ENCODE measurements at regions not wholly inside any gene's neighbourhood (a gene's known extent, or its start where the extent isn't known, plus 50 kb on each side); places are given as distances from the start of the nearest gene placed in this dataset.

GRCh38 chr6:51184046-51184445, 365.4 kb downstream of the TFAP2B start:
- Mint-ChIP-seq H3K4me1 (no peaks in the 10 kb centered on the region), H3K4me3 (no peak overlapping the region), H3K36me3 (ENCODE audit: low read depth) (no peaks in the 10 kb centered on the region; the same call in 2 of the 3 replicates), H3K27me3 (ENCODE audit: insufficient read depth, low read depth, poor library complexity) (peaks cover 1% of the 10 kb centered on the region), H3K9me3 (no peaks in the 10 kb centered on the region; the same call in 2 of the 3 replicates), H3K27ac (no peak overlapping the region)
- Histone ChIP-seq H3K27ac (ENCODE audit: low read depth) (no peak overlapping the region), H3K4me2 (no peak overlapping the region), H3K36me3 (ENCODE audit: insufficient read depth) (no peaks in the 10 kb centered on the region), H3F3A (replicated peaks; ENCODE audit: low read depth) (no peaks in the 10 kb centered on the region), H3K9me2 (ENCODE audit: insufficient read depth) (no peaks in the 10 kb centered on the region), H3K4me3 (no peak overlapping the region), H3K27me3 (ENCODE audit: insufficient read depth) (no peaks in the 10 kb centered on the region), H3K4me1 (ENCODE audit: insufficient read depth) (no peaks in the 10 kb centered on the region), H3K79me2 (replicated peaks; ENCODE audit: insufficient read depth) (no peaks in the 10 kb centered on the region), H4K20me1 (replicated peaks; ENCODE audit: insufficient read depth) (no peaks in the 10 kb centered on the region), H2AFZ (no peak overlapping the region)
- no peak for DNase-seq (ENCODE audit: low spot score)
- no peak for TF ChIP-seq EZH2 (IDR thresholded peaks at IDR 0.05; ENCODE audit: low read depth, unreplicated experiment)
- no peak for TF ChIP-seq ZNF331 (CRISPR knock-in tag; IDR thresholded peaks at IDR 0.05; ENCODE audit: low read depth)
- no peak for TF ChIP-seq EZH2phosphoT487 (IDR thresholded peaks at IDR 0.05; ENCODE audit: unreplicated experiment)
- TF ChIP-seq, protein P1, sequence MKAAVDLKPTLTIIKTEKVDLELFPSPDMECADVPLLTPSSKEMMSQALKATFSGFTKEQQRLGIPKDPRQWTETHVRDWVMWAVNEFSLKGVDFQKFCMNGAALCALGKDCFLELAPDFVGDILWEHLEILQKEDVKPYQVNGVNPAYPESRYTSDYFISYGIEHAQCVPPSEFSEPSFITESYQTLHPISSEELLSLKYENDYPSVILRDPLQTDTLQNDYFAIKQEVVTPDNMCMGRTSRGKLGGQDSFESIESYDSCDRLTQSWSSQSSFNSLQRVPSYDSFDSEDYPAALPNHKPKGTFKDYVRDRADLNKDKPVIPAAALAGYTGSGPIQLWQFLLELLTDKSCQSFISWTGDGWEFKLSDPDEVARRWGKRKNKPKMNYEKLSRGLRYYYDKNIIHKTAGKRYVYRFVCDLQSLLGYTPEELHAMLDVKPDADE (IDR thresholded peaks at IDR 0.05), result no peak
- TF ChIP-seq REST (IDR thresholded peaks at IDR 0.05; ENCODE audit: unreplicated experiment), result no peak
- no peak for TF ChIP-seq ZNF114 (CRISPR knock-in tag; IDR thresholded peaks at IDR 0.05)
- TF ChIP-seq STAT1 (IDR thresholded peaks at IDR 0.05; ENCODE audit: unreplicated experiment), result no peak
- no peak for TF ChIP-seq POLR2AphosphoS5 (IDR thresholded peaks at IDR 0.05; ENCODE audit: low read depth)
- no peak for TF ChIP-seq NANOG (IDR thresholded peaks at IDR 0.05; ENCODE audit: borderline replicate concordance)
- no peak for TF ChIP-seq ZNF462 (CRISPR knock-in tag; IDR thresholded peaks at IDR 0.05)
- TF ChIP-seq JUNB (IDR thresholded peaks at IDR 0.05; ENCODE audit: unreplicated experiment), result no peak
- no peak for TF ChIP-seq CREB1 (CRISPR knock-in tag; IDR thresholded peaks at IDR 0.05; ENCODE audit: low read depth)
- no peak for TF ChIP-seq CTCF (conservative IDR thresholded peaks at IDR 0.05; ENCODE audit: low read depth in 2 of 2)
- ATAC-seq, result no peak
